Right atrium auricular region (tissue), 2 donors: ENCODE measurements at regions not wholly inside any gene's neighbourhood (a gene's known extent, or its start where the extent isn't known, plus 50 kb on each side); places are given as distances from the start of the nearest gene placed in this dataset.

Experiments used
- DNase-seq: peaks from one replicate; pipeline ENCODE4 v3.0.0-alpha.2; 2019; ENCODE audit warnings: low spot score
- H3K27ac ChIP-seq, 2 donors: fragments of 200-600 bp; sonication (generic); 1 replicate in 1 of 2; 2 replicates in 1 of 2; pipeline ENCODE4 v1.5.1; 2016 to 2019
- H3K27me3 ChIP-seq, 2 donors: fragments of 200-600 bp; sonication (generic); one replicate each; pipeline versions ENCODE4 v1.5.1 to v1.6.0; 2017 to 2019
- H3K36me3 ChIP-seq: fragments of 200-600 bp; sonication (generic); one replicate; pipeline ENCODE4 v1.5.1; 2016
- H3K4me1 ChIP-seq, 2 donors: fragments of 200-600 bp; sonication (generic); one replicate each; pipeline versions ENCODE4 v1.5.1 to v1.6.0; 2017 to 2019
- H3K4me3 ChIP-seq, 2 donors: fragments of 200-600 bp; sonication (generic); 1 replicate in 1 of 2; 2 replicates in 1 of 2; pipeline ENCODE4 v1.5.1; 2017 to 2019; ENCODE audit warnings: mild to moderate bottlenecking in 1 of 2, moderate library complexity in 1 of 2
- H3K9me3 ChIP-seq, 2 donors: fragments of 200-600 bp; sonication (generic); one replicate each; pipeline ENCODE4 v1.5.1; 2019
- TF ChIP-seq, protein P1 (sequence below), 2 donors: fragments of 200-600 bp; sonication (generic); IDR thresholded peaks; one replicate each; pipeline ENCODE4 v1.5.1; 2019; ENCODE audit warnings: antibody characterized with exemption in 2 of 2

GRCh38 chr14:71236487-71236886 is 329.2 kb downstream of the PCNX1 start:
- Histone ChIP-seq H3K4me1 (peaks cover 0 to 6% of the 10 kb centered on the region in 2 donors), H3K4me3 (no peak overlapping the region), H3K9me3 (no peaks in the 10 kb centered on the region), H3K36me3 (no peaks in the 10 kb centered on the region), H3K27ac (no peak overlapping the region), H3K27me3 (no peaks in the 10 kb centered on the region)
- no peak for DNase-seq
- TF ChIP-seq, protein P1, sequence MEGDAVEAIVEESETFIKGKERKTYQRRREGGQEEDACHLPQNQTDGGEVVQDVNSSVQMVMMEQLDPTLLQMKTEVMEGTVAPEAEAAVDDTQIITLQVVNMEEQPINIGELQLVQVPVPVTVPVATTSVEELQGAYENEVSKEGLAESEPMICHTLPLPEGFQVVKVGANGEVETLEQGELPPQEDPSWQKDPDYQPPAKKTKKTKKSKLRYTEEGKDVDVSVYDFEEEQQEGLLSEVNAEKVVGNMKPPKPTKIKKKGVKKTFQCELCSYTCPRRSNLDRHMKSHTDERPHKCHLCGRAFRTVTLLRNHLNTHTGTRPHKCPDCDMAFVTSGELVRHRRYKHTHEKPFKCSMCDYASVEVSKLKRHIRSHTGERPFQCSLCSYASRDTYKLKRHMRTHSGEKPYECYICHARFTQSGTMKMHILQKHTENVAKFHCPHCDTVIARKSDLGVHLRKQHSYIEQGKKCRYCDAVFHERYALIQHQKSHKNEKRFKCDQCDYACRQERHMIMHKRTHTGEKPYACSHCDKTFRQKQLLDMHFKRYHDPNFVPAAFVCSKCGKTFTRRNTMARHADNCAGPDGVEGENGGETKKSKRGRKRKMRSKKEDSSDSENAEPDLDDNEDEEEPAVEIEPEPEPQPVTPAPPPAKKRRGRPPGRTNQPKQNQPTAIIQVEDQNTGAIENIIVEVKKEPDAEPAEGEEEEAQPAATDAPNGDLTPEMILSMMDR (IDR thresholded peaks at IDR 0.05): no peak

DNA sequence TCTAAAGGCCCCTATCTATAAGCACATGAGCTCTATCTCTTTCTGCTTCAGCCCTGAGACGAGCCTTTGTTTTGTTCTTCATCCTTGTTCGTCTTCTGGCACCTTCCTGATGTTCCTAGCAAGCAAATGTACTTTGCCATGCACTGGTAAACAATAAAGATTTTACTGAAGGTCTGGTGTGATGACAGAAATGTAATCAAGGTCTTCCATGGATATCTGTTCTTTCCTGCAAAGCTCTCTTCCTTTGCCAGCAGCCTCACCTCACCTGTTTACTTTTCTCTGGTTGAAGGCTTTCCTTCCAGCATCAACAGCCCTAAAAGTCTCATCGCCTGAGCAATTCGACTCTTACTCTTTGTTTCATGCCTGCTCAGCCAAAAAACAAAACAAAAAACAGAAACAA is 330.3 kb downstream of the PCNX1 start:
- Histone ChIP-seq H3K27me3 (no peaks in the 10 kb centered on the region), H3K9me3 (no peaks in the 10 kb centered on the region), H3K4me1 (peaks cover 0 to 12% of the 10 kb centered on the region in 2 donors), H3K4me3 (no peak overlapping the region), H3K36me3 (no peaks in the 10 kb centered on the region), H3K27ac (no peak overlapping the region)
- TF ChIP-seq, protein P1 (IDR thresholded peaks at IDR 0.05): no peak
- DNase-seq: no peak

GRCh38 chr14:71238835-71239234 is 331.6 kb downstream of the PCNX1 start:
- DNase-seq: no peak
- TF ChIP-seq, protein P1 (IDR thresholded peaks at IDR 0.05): no peak
- no peak overlapping the region for H3K27ac ChIP-seq

GRCh38 chr14:71240171-71240570 is 332.9 kb downstream of the PCNX1 start:
- no peak overlapping the region for H3K27ac ChIP-seq
- H3K4me3 ChIP-seq: no peak overlapping the region
- no peak for DNase-seq
- no peaks in the 10 kb centered on the region for H3K27me3 ChIP-seq
- TF ChIP-seq, protein P1 (IDR thresholded peaks at IDR 0.05): no peak
- no peaks in the 10 kb centered on the region for H3K9me3 ChIP-seq
- peaks cover 0 to 17% of the 10 kb centered on the region in 2 donors for H3K4me1 ChIP-seq
- no peaks in the 10 kb centered on the region for H3K36me3 ChIP-seq

More at GRCh38 chr14:71238835-71239234, 331.6 kb downstream of the PCNX1 start:
- H3K9me3 ChIP-seq: no peaks in the 10 kb centered on the region
- H3K4me1 ChIP-seq: peaks cover 0 to 17% of the 10 kb centered on the region in 2 donors
- no peak overlapping the region for H3K4me3 ChIP-seq
- no peaks in the 10 kb centered on the region for H3K36me3 ChIP-seq
- no peaks in the 10 kb centered on the region for H3K27me3 ChIP-seq

DNA sequence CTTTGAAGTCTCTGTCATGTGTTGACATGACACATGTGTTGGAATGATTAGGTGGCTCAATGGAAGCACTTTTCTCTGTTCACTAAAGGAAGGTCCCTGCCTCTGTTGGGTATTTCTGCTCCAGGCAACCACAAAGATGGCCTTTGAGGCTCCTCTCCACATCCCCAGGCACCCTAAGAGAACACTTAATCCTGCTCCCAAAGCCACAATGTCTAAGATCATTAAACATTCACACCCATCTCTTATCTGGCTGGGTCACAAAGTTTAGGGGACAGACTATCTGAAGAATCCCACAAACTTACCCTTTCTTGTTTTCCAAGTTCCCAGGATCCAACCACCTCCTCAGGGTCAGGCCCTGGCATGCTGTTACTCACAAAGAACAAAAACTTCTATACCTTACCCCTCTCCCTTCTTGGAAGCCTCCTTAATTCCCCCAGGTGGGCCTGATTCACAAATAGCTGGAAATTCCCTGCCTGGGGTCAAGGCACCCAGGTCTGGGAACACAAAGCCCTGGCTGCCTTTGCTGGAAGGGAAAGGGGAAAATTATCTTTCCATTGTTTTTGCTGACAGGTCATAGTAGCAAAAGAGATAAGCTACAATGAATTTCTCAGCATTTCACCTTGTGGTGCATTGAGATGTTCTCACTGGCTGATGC is 333.7 kb downstream of the PCNX1 start:
- Histone ChIP-seq H3K4me1 (peaks cover 0 to 12% of the 10 kb centered on the region in 2 donors), H3K27ac (no peak overlapping the region)
- TF ChIP-seq, protein P1 (IDR thresholded peaks at IDR 0.05): no peak

More for the DNA sequence above, 333.7 kb downstream of the PCNX1 start:
- no peak overlapping the region for H3K4me3 ChIP-seq
- DNase-seq: no peak
- H3K9me3 ChIP-seq: no peaks in the 10 kb centered on the region
- no peaks in the 10 kb centered on the region for H3K36me3 ChIP-seq
- H3K27me3 ChIP-seq: no peaks in the 10 kb centered on the region
